ENCODE measurements at regions not wholly inside any gene's neighbourhood (a gene's known extent, or its start where the extent isn't known, plus 50 kb on each side); places are given as distances from the start of the nearest gene placed in this dataset.
A peak's percentile ranks its signal among the peaks of the same experiment; 100 is the strongest.

GRCh38 chr12:123100882-123101281, 50.0 kb downstream of the PITPNM2 start:
- TF ChIP-seq CTCF (IDR thresholded peaks at IDR 0.05) (no peak), POLR2A (IDR thresholded peaks at IDR 0.05) (no peak)
- no peak for DNase-seq
- H3K36me3 ChIP-seq: no peaks in the 10 kb centered on the region
- H3K4me1 ChIP-seq: peaks cover 0 to 14% (median 0%) of the 10 kb centered on the region in 4 donors
- no peaks in the 10 kb centered on the region for H3K9me3 ChIP-seq
- H3K27ac ChIP-seq: no peak overlapping the region
- H3K27me3 ChIP-seq: no peaks in the 10 kb centered on the region
- H3K4me3 ChIP-seq: no peak overlapping the region

- H3K4me3 ChIP-seq: no peak overlapping the region
- no peak for DNase-seq
- TF ChIP-seq CTCF (IDR thresholded peaks at IDR 0.05): no peak
- TF ChIP-seq POLR2A (IDR thresholded peaks at IDR 0.05): no peak
Measured at GRCh38 chr12:123100450-123100849, 50.4 kb downstream of the PITPNM2 start.

DNA sequence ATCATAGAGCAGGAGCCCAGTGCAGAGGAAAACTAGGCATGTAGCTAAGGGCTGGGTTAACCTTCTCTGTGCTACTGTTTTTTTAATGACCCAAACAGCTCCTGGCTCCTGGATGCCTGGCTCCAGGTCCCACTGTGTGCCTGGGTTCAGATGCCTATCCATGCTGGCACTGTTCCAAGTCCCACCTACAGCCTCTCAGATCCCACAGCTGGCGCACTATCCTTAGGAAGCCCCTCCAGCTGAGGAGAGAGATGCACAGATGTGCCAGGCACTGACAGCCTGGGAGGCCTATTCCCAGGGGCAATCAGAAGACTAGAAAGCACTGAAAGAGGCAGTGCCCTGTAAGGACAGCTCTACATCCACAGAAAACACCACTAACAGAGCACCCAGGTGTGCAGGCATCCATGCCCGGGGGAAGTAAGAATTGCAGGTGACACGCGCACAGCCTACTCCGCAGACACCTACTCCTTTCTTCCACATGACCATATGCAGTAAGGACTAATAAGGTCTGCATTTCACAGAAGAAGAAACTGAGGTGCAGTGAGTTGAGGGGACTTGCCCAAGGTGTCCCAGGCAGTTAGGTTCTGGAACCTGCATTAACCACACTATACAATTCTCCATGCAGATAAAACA, 51.2 kb downstream of the PITPNM2 start:
- peaks cover 0 to 26% (median 2%) of the 10 kb centered on the region in 4 donors for H3K4me1 ChIP-seq
- H3K27me3 ChIP-seq: no peaks in the 10 kb centered on the region
- TF ChIP-seq CTCF (IDR thresholded peaks at IDR 0.05) (no peak), POLR2A (IDR thresholded peaks at IDR 0.05) (no peak)
- H3K4me3 ChIP-seq: no peak overlapping the region
- no peaks in the 10 kb centered on the region for H3K36me3 ChIP-seq
- DNase-seq: no peak
- no peaks in the 10 kb centered on the region for H3K9me3 ChIP-seq
- H3K27ac ChIP-seq: no peak overlapping the region

More at GRCh38 chr12:123100450-123100849, 50.4 kb downstream of the PITPNM2 start:
- H3K4me1 ChIP-seq: peaks cover 0 to 18% (median 0%) of the 10 kb centered on the region in 4 donors
- no peaks in the 10 kb centered on the region for H3K36me3 ChIP-seq
- no peak overlapping the region for H3K27ac ChIP-seq
- no peaks in the 10 kb centered on the region for H3K9me3 ChIP-seq
- H3K27me3 ChIP-seq: no peaks in the 10 kb centered on the region

DNA sequence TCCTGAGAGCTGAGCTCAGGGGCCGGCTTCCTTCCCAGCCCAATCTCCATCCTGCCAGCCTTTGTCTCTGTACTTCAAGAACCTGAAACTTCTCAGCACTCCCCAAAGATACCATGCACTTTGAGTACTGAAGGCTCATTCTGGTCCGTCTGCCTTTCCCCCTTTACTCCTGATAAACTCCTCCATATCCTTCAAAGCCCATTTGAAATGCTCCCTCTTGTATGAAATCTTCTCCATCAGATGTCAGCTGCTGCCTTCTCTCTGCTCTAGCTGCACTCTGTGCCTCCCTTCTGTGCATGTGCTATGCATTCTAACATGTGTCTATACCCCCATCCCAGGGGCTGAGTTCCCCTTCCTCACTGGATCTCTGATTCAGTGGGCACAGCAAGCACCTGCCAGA, 52.1 kb downstream of the PITPNM2 start:
- Histone ChIP-seq H3K36me3 (no peaks in the 10 kb centered on the region), H3K4me1 (peaks cover 0 to 31% (median 2%) of the 10 kb centered on the region in 4 donors), H3K27ac (no peak overlapping the region), H3K9me3 (no peaks in the 10 kb centered on the region), H3K27me3 (no peaks in the 10 kb centered on the region), H3K4me3 (no peak overlapping the region)
- DNase-seq: no peak
- no peak for TF ChIP-seq CTCF (IDR thresholded peaks at IDR 0.05)
- no peak for TF ChIP-seq POLR2A (IDR thresholded peaks at IDR 0.05)

GRCh38 chr12:123097561-123098084, 53.3 kb downstream of the PITPNM2 start:
- TF ChIP-seq CTCF (IDR thresholded peaks at IDR 0.05): no peak
- TF ChIP-seq POLR2A (IDR thresholded peaks at IDR 0.05): no peak
- no peak for DNase-seq
- no peaks in the 10 kb centered on the region for H3K9me3 ChIP-seq
- peaks cover 0 to 32% (median 2%) of the 10 kb centered on the region in 4 donors for H3K4me1 ChIP-seq
- H3K4me3 ChIP-seq: no peak overlapping the region
- no peaks in the 10 kb centered on the region for H3K27me3 ChIP-seq
- no peaks in the 10 kb centered on the region for H3K36me3 ChIP-seq
- peak overlapping the region in 3 of 4 donors; percentile 25 to 56 (median 49) for H3K27ac ChIP-seq

Measured in Peyer's patch (tissue), 4 donors.